ENCODE measurements at regions not wholly inside any gene's neighbourhood (a gene's known extent, or its start where the extent isn't known, plus 50 kb on each side); places are given as distances from the start of the nearest gene placed in this dataset.

- Histone ChIP-seq H3K9me3 (no peaks in the 10 kb centered on the region), H3K27me3 (no peaks in the 10 kb centered on the region), H3K36me3 (no peaks in the 10 kb centered on the region), H3K27ac (no peak overlapping the region), H3K4me3 (no peak overlapping the region), H3K4me1 (no peaks in the 10 kb centered on the region)
- DNase-seq (no peak), ATAC-seq (no peak)
- no peak for TF ChIP-seq CTCF (IDR thresholded peaks at IDR 0.05)
- TF ChIP-seq POLR2A (IDR thresholded peaks at IDR 0.05): no peak
- intact Hi-C loops (cut with DNase I): no loop called here
- 77 to 80% (median 77%) methylated on average over 10 of the region's 10 CpGs for WGBS, 4 donors
Measured at GRCh38 chr4:27595571-27596360, 735.1 kb downstream of the STIM2 start.

GRCh38 chr4:27602172-27602571 lies 741.5 kb downstream of the STIM2 start:
- no peak overlapping the region for H3K27ac ChIP-seq
- H3K27me3 ChIP-seq: no peaks in the 10 kb centered on the region
- DNase-seq (no peak), ATAC-seq (no peak)
- TF ChIP-seq CTCF (IDR thresholded peaks at IDR 0.05): no peak
- no peak for TF ChIP-seq POLR2A (IDR thresholded peaks at IDR 0.05)
- peaks cover 0 to 4% (median 0%) of the 10 kb centered on the region in 12 donors for H3K9me3 ChIP-seq
- intact Hi-C loops (cut with DNase I): no loop called here
- no peaks in the 10 kb centered on the region for H3K4me1 ChIP-seq
- H3K36me3 ChIP-seq: no peaks in the 10 kb centered on the region
- H3K4me3 ChIP-seq: no peak overlapping the region

- Histone ChIP-seq H3K4me1 (no peaks in the 10 kb centered on the region), H3K27me3 (no peaks in the 10 kb centered on the region), H3K36me3 (no peaks in the 10 kb centered on the region), H3K9me3 (peaks cover 0 to 9% (median 0%) of the 10 kb centered on the region in 12 donors), H3K4me3 (no peak overlapping the region), H3K27ac (no peak overlapping the region)
- no peak for DNase-seq
- TF ChIP-seq CTCF (IDR thresholded peaks at IDR 0.05): no peak
- TF ChIP-seq POLR2A (IDR thresholded peaks at IDR 0.05): no peak
- intact Hi-C loops (cut with DNase I): no loop called here
- ATAC-seq: no peak
- 72 to 83% (median 75%) methylated on average over 3 of the region's 3 CpGs for WGBS, 4 donors
Measured at GRCh38 chr4:27604692-27605091, 744.1 kb downstream of the STIM2 start.

- H3K27ac ChIP-seq: no peak overlapping the region
- no peak for DNase-seq
- no peak for ATAC-seq
- H3K9me3 ChIP-seq: no peaks in the 10 kb centered on the region
- no peaks in the 10 kb centered on the region for H3K4me1 ChIP-seq
- H3K27me3 ChIP-seq: no peaks in the 10 kb centered on the region
- no peaks in the 10 kb centered on the region for H3K36me3 ChIP-seq
- intact Hi-C loops (cut with DNase I): no loop called here
- TF ChIP-seq POLR2A (IDR thresholded peaks at IDR 0.05) (no peak), CTCF (IDR thresholded peaks at IDR 0.05) (no peak)
- no peak overlapping the region for H3K4me3 ChIP-seq
Measured at GRCh38 chr4:27616166-27616565, 755.5 kb downstream of the STIM2 start.

All from heart left ventricle (tissue), 16 donors.